ENCODE measurements at regions not wholly inside any gene's neighbourhood (a gene's known extent, or its start where the extent isn't known, plus 50 kb on each side); places are given as distances from the start of the nearest gene placed in this dataset.

DNA sequence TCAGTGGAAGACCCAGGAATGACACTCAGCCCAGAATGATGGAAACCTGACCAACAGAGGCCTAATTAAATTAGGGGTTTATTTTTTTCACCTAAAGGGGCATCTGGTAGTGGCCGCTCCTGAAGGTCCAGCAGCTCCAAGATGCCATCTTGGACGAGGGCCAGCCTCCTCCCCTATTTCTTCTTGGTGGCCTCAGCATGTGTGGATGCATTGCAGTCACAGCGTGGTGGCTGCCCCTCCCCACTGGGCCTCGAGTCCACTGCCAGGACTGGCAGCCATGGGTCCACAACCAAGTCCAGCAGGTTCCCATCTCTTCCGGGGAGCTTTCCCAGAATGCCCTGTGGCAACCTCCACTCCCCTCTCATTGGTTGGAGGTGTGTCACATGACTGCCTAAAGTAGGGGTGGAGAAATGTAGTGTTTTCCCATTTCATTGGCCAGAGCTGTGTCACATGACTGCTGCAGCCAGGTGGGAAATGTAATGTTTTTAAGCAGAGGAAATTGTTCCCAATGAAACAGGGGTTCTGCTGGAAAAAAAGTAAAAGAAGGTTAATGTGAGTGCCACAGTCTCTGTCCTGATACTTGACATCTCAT is 628.2 kb downstream of the PTPRU start:
- no peak overlapping the region for H3K27ac Mint-ChIP-seq
- no peaks in the 10 kb centered on the region for H3K36me3 Mint-ChIP-seq (ENCODE audit: insufficient read depth)
- peaks cover 9% of the 10 kb centered on the region for H3K9me3 Mint-ChIP-seq (ENCODE audit: low read depth)
- H3K4me1 Mint-ChIP-seq (ENCODE audit: low read depth) = peaks cover 34% of the 10 kb centered on the region
- peaks cover 4% of the 10 kb centered on the region for H3K27me3 Mint-ChIP-seq
- H3K4me3 Mint-ChIP-seq (ENCODE audit: low read depth) = no peak overlapping the region
- no peak for DNase-seq (ENCODE audit: low spot score, unreplicated experiment)
- TF ChIP-seq CTCF (IDR thresholded peaks at IDR 0.05; ENCODE audit: unreplicated experiment) = no peak

DNA sequence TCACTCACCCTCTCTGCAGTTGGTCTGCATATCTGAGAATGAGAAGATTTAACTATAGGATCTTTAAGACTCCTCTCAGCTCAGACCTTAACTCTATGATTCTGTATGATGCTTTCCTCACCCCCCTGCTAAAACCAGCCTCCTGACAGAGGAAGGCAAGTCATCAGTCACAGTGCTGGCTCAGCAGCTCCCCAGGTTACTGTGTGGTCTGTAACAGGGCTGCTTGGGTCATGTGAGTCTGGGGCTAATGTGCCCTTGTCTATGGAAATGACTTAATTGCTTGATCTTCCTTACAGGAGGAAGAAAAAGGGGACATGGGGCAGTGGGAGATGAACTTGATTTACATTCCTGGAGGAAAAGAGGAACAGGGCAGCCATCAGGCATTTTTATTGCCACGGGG is 625.6 kb downstream of the PTPRU start:
- Mint-ChIP-seq H3K36me3 (ENCODE audit: insufficient read depth) (no peaks in the 10 kb centered on the region), H3K4me3 (ENCODE audit: low read depth) (no peak overlapping the region), H3K9me3 (ENCODE audit: low read depth) (peaks cover 7% of the 10 kb centered on the region), H3K27ac (no peak overlapping the region), H3K4me1 (ENCODE audit: low read depth) (peaks cover 14% of the 10 kb centered on the region), H3K27me3 (peaks cover 13% of the 10 kb centered on the region)
- no peak for DNase-seq (ENCODE audit: low spot score, unreplicated experiment)
- no peak for TF ChIP-seq CTCF (IDR thresholded peaks at IDR 0.05; ENCODE audit: unreplicated experiment)

DNA sequence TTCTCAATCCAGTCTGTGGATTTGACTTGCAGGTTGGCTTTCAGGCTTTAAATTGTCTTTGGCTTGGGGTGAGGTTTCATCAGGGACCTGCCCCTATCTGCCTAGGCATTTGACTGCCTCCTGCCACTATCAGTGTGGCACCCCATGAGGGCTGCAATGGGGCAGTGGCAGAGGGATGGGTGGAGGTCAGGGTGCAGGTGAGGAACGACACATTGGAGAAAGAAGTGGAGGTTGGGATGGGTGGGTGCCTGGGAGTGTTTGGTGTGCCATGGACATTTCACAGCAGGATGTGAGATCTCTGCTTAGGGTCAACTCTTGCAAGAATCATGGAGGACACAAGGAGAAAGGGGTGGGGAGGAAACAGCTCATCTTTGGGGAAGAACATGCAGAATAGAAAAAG is 625.1 kb downstream of the PTPRU start:
- Mint-ChIP-seq H3K4me3 (ENCODE audit: low read depth) (no peak overlapping the region), H3K9me3 (ENCODE audit: low read depth) (peaks cover 7% of the 10 kb centered on the region), H3K27me3 (peaks cover 9% of the 10 kb centered on the region), H3K27ac (no peak overlapping the region), H3K36me3 (ENCODE audit: insufficient read depth) (no peaks in the 10 kb centered on the region), H3K4me1 (ENCODE audit: low read depth) (peaks cover 12% of the 10 kb centered on the region)
- no peak for DNase-seq (ENCODE audit: low spot score, unreplicated experiment)
- no peak for TF ChIP-seq CTCF (IDR thresholded peaks at IDR 0.05; ENCODE audit: unreplicated experiment)

DNA sequence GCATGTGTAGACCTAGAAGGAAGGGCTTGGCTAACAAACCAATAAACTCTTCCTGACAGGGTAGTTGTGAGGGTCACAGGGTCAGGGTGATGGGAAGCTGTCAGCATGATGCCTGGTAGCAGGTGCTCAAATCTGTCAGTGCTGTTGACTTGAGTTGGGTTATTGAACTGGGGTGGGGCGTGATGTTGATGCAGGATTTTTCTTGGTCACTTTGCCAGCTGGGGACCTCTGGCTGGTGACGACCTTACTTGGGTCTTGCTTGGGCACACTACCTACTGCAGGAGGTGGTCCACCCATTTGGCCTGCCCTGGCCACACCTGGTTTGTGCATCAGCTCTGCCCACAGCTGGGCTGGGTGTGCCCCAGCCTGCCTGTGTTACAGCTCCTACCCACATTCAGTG is 624.4 kb downstream of the PTPRU start:
- Mint-ChIP-seq H3K27me3 (peaks cover 9% of the 10 kb centered on the region), H3K27ac (no peak overlapping the region), H3K36me3 (ENCODE audit: insufficient read depth) (no peaks in the 10 kb centered on the region), H3K4me1 (ENCODE audit: low read depth) (peaks cover 5% of the 10 kb centered on the region), H3K9me3 (ENCODE audit: low read depth) (peaks cover 7% of the 10 kb centered on the region), H3K4me3 (ENCODE audit: low read depth) (no peak overlapping the region)
- no peak for TF ChIP-seq CTCF (IDR thresholded peaks at IDR 0.05; ENCODE audit: unreplicated experiment)
- DNase-seq (ENCODE audit: low spot score, unreplicated experiment) = no peak

DNA sequence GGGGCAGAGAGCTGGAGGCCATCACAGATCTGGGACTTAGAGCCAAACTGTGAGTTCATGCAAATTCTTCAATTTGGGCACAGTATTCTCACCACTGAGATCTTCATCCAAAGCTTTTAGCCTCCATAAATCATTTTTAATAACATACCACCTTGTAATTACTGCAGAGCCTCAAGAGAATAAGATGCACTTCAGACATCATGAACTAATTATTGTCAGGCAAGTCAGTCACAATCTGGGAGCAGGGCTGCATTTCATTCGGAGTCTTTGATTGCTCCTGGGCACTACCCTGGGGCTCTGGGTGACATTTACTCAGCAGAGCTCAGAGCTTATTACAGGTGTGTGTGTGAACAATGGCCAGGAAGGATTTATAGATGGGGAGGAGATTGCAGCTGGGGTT is 623.7 kb downstream of the PTPRU start:
- H3K36me3 Mint-ChIP-seq (ENCODE audit: insufficient read depth) = no peaks in the 10 kb centered on the region
- H3K4me3 Mint-ChIP-seq (ENCODE audit: low read depth) = no peak overlapping the region
- peaks cover 7% of the 10 kb centered on the region for H3K9me3 Mint-ChIP-seq (ENCODE audit: low read depth)
- no peak for TF ChIP-seq CTCF (IDR thresholded peaks at IDR 0.05; ENCODE audit: unreplicated experiment)
- H3K27ac Mint-ChIP-seq = no peak overlapping the region
- peaks cover 2% of the 10 kb centered on the region for H3K4me1 Mint-ChIP-seq (ENCODE audit: low read depth)
- peaks cover 15% of the 10 kb centered on the region for H3K27me3 Mint-ChIP-seq
- no peak for DNase-seq (ENCODE audit: low spot score, unreplicated experiment)

Data from progenitor cell of endocrine pancreas (in vitro differentiated cells).